Activated CD8-positive, alpha-beta T cell treated with anti-CD3 and anti-CD28 coated beads, Interleukin-2, amount 10 ng/mL, durations not matched to agents 7 days and 5 days (primary cell): ENCODE measurements at regions not wholly inside any gene's neighbourhood (a gene's known extent, or its start where the extent isn't known, plus 50 kb on each side); places are given as distances from the start of the nearest gene placed in this dataset.

ENCODE experiments used
- ATAC-seq: fragments of 150-1000 bp; cut with Tn5 transposase; one replicate; pipeline ENCODE4 v1.10.0; 2021; ENCODE audit warnings: moderate library complexity
- CTCF ChIA-PET: fragments of 350-600 bp; sonication (Branson Sonifier 250); formaldehyde crosslinking; loops from one replicate; lab custom pipeline; 2021; ENCODE audit warnings: antibody characterized with exemption; lab: Charles Lee
- POLR2A ChIA-PET: fragments of 350-600 bp; sonication (Branson Sonifier 250); formaldehyde crosslinking; loops from one replicate; lab custom pipeline; 2021; ENCODE audit warnings: antibody characterized with exemption; lab: Charles Lee
- DNase-seq: peaks from one replicate; pipeline ENCODE4 v3.0.0-alpha.2; 2020
- H3K27ac Mint-ChIP-seq: one replicate; pipeline ENCODE4 v1.8.0; 2021; ENCODE audit warnings: mild to moderate bottlenecking, mixed read lengths
- H3K27me3 Mint-ChIP-seq: one replicate; pipeline ENCODE4 v1.8.0; 2021; ENCODE audit warnings: low read depth, mixed read lengths
- H3K36me3 Mint-ChIP-seq: one replicate; pipeline ENCODE4 v1.8.0; 2021; ENCODE audit warnings: low read depth, mixed read lengths
- H3K4me1 Mint-ChIP-seq: one replicate; pipeline ENCODE4 v1.8.0; 2021; ENCODE audit warnings: low read depth, mixed read lengths
- H3K4me3 Mint-ChIP-seq: one replicate; pipeline ENCODE4 v1.8.0; 2021; ENCODE audit warnings: mild to moderate bottlenecking, mixed read lengths
- H3K9me3 Mint-ChIP-seq: one replicate; pipeline ENCODE4 v1.8.0; 2022; ENCODE audit warnings: mixed read lengths; ENCODE audit not compliant: insufficient read depth

GRCh38 chr1:81052162-81052561, 748.6 kb upstream of the ADGRL2 start:
- Mint-ChIP-seq H3K27ac (no peak overlapping the region), H3K4me1 (no peaks in the 10 kb centered on the region), H3K36me3 (no peaks in the 10 kb centered on the region), H3K27me3 (no peaks in the 10 kb centered on the region), H3K9me3 (peaks cover 6% of the 10 kb centered on the region), H3K4me3 (no peak overlapping the region)
- ChIA-PET CTCF (no interaction called here), POLR2A (no interaction called here)
- DNase-seq = no peak
- no peak for ATAC-seq

GRCh38 chr1:81050390-81050789, 750.3 kb upstream of the ADGRL2 start:
- no peaks in the 10 kb centered on the region for H3K36me3 Mint-ChIP-seq
- H3K4me1 Mint-ChIP-seq = no peaks in the 10 kb centered on the region
- CTCF ChIA-PET = no interaction called here
- no peak for DNase-seq
- no peak overlapping the region for H3K4me3 Mint-ChIP-seq
- no peak overlapping the region for H3K27ac Mint-ChIP-seq
- H3K9me3 Mint-ChIP-seq = peaks cover 6% of the 10 kb centered on the region
- no peak for ATAC-seq
- no peaks in the 10 kb centered on the region for H3K27me3 Mint-ChIP-seq
- POLR2A ChIA-PET = no interaction called here

DNA sequence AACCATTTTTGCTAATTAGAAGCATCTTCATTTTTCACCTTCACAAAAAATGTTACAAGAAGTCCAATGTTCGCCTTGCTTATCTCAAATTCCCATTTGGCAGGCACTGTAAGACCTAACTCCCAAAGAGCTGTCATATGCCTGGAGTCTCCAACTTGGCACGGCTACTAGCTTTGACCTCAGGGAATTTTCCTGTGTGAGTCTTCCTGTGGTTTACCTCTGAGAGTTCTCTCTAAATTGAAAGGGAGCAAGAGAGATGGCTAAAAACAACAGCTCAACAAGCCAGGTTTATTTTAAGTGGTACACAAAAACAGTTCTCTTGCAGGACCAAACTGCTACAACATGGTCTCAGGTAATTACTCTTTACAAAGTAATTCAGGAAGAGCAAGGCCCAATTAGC, 756.0 kb upstream of the ADGRL2 start:
- Mint-ChIP-seq H3K27ac (no peak overlapping the region), H3K4me3 (no peak overlapping the region), H3K9me3 (peaks cover 10% of the 10 kb centered on the region), H3K4me1 (no peaks in the 10 kb centered on the region), H3K36me3 (no peaks in the 10 kb centered on the region), H3K27me3 (no peaks in the 10 kb centered on the region)
- DNase-seq = no peak
- ATAC-seq = no peak
- CTCF ChIA-PET = no interaction called here
- POLR2A ChIA-PET = no interaction called here

GRCh38 chr1:81042225-81042624, 758.5 kb upstream of the ADGRL2 start:
- Mint-ChIP-seq H3K9me3 (peaks cover 4% of the 10 kb centered on the region), H3K27me3 (no peaks in the 10 kb centered on the region), H3K27ac (no peak overlapping the region), H3K36me3 (no peaks in the 10 kb centered on the region), H3K4me3 (no peak overlapping the region), H3K4me1 (no peaks in the 10 kb centered on the region)
- CTCF ChIA-PET = no interaction called here
- POLR2A ChIA-PET = no interaction called here
- no peak for ATAC-seq
- no peak for DNase-seq

- no peaks in the 10 kb centered on the region for H3K27me3 Mint-ChIP-seq
- H3K4me3 Mint-ChIP-seq = no peak overlapping the region
- ATAC-seq = no peak
- POLR2A ChIA-PET = no interaction called here
- no peaks in the 10 kb centered on the region for H3K36me3 Mint-ChIP-seq
- CTCF ChIA-PET = no interaction called here
- DNase-seq = no peak
- H3K4me1 Mint-ChIP-seq = no peaks in the 10 kb centered on the region
- peaks cover 3% of the 10 kb centered on the region for H3K9me3 Mint-ChIP-seq
- H3K27ac Mint-ChIP-seq = no peak overlapping the region
Measured at GRCh38 chr1:81034291-81034690, 766.4 kb upstream of the ADGRL2 start.

GRCh38 chr1:81032973-81033425, 767.7 kb upstream of the ADGRL2 start:
- Mint-ChIP-seq H3K27me3 (no peaks in the 10 kb centered on the region), H3K27ac (no peak overlapping the region), H3K9me3 (peaks cover 3% of the 10 kb centered on the region), H3K4me3 (no peak overlapping the region), H3K36me3 (no peaks in the 10 kb centered on the region), H3K4me1 (no peaks in the 10 kb centered on the region)
- no peak for DNase-seq
- ChIA-PET POLR2A (no interaction called here), CTCF (no interaction called here)
- no peak for ATAC-seq

- POLR2A ChIA-PET = no interaction called here
- peaks cover 3% of the 10 kb centered on the region for H3K9me3 Mint-ChIP-seq
- no peak overlapping the region for H3K27ac Mint-ChIP-seq
- H3K4me3 Mint-ChIP-seq = no peak overlapping the region
- no peaks in the 10 kb centered on the region for H3K27me3 Mint-ChIP-seq
- no peaks in the 10 kb centered on the region for H3K36me3 Mint-ChIP-seq
- CTCF ChIA-PET = no interaction called here
- DNase-seq = no peak
- ATAC-seq = no peak
- no peaks in the 10 kb centered on the region for H3K4me1 Mint-ChIP-seq
Measured at GRCh38 chr1:81032374-81032773, 768.4 kb upstream of the ADGRL2 start.

- H3K27ac Mint-ChIP-seq = no peak overlapping the region
- no peak for DNase-seq
- H3K9me3 Mint-ChIP-seq = peaks cover 9% of the 10 kb centered on the region
- no peaks in the 10 kb centered on the region for H3K4me1 Mint-ChIP-seq
- ATAC-seq = no peak
- CTCF ChIA-PET = no interaction called here
- POLR2A ChIA-PET = no interaction called here
- H3K4me3 Mint-ChIP-seq = no peak overlapping the region
- H3K36me3 Mint-ChIP-seq = no peaks in the 10 kb centered on the region
- no peaks in the 10 kb centered on the region for H3K27me3 Mint-ChIP-seq
Measured at GRCh38 chr1:81030441-81030840, 770.3 kb upstream of the ADGRL2 start.

DNA sequence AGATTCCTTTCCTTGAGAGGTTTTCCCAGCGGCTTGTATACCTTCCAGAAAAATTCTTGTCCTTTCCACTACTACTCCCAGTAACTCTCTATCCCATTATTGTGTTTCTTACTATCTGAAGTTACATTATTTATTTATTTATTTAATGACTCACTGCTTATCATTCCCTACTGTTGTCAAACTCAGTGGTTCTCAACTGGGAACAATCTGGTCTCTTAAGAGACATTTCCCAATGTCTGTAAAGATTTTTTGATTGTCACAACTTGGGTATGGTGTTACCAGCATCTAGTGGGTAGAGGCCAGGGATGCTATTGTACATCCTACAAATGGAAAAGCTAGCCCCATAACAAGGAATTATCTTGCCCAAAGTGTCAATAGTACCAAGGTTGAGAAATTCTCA, 771.5 kb upstream of the ADGRL2 start:
- Mint-ChIP-seq H3K27me3 (no peaks in the 10 kb centered on the region), H3K36me3 (no peaks in the 10 kb centered on the region), H3K4me1 (no peaks in the 10 kb centered on the region), H3K27ac (no peak overlapping the region), H3K9me3 (peaks cover 9% of the 10 kb centered on the region), H3K4me3 (no peak overlapping the region)
- ChIA-PET CTCF (no interaction called here), POLR2A (no interaction called here)
- DNase-seq = no peak
- ATAC-seq = no peak

DNA sequence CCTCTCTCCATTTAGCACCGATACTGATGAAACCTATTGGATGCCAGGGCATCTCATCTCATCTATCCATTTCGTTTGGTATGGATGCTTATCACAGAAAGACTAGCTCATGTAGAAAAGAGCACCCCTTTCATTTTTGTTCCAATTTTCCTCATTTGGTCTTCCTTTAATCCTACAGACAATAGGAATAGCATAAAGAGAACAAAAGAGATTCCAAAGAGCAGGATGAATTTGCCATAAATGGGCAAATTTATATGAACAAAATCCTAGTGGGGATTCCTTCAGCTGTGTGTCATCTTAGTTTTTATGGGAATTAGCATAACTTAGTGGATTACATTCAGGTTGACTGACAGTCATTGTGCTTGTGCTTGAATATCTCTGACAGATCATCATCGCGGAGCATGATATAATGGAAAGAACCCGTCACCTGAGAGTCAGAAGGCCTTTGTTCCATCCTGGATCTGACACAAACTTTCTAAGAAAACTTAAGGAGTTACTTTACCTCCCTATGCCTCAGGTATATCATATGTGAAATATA, 777.5 kb upstream of the ADGRL2 start:
- Mint-ChIP-seq H3K36me3 (no peaks in the 10 kb centered on the region), H3K27me3 (no peaks in the 10 kb centered on the region), H3K4me3 (no peak overlapping the region), H3K4me1 (no peaks in the 10 kb centered on the region), H3K27ac (no peak overlapping the region), H3K9me3 (peaks cover 14% of the 10 kb centered on the region)
- DNase-seq (no peak), ATAC-seq (no peak)
- CTCF ChIA-PET = no interaction called here
- POLR2A ChIA-PET = no interaction called here

- ChIA-PET CTCF (no interaction called here), POLR2A (no interaction called here)
- Mint-ChIP-seq H3K27me3 (no peaks in the 10 kb centered on the region), H3K36me3 (no peaks in the 10 kb centered on the region), H3K4me3 (no peak overlapping the region), H3K27ac (no peak overlapping the region), H3K9me3 (peaks cover 11% of the 10 kb centered on the region), H3K4me1 (no peaks in the 10 kb centered on the region)
- ATAC-seq = no peak
- no peak for DNase-seq
Measured at GRCh38 chr1:81021134-81021533, 779.6 kb upstream of the ADGRL2 start.

DNA sequence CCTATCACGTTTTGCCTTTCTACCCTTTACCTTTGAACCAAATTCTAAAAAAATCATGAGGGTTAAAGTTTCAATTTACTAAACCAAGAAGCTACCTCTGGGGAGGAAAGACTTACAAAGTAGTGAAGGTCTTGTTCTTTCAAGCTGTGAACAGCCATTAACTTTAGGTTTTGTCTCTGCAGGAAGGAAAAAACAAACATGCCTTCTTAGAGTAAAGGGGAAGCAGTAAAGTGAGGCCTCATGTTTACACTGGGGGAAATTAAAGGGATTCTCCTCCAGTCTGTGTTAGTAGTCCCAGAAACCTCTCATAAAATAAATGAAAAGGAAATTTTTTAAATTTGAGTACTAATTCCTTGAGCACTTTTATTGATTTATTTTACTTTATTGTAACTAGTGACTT, 780.2 kb upstream of the ADGRL2 start:
- peaks cover 11% of the 10 kb centered on the region for H3K9me3 Mint-ChIP-seq
- no peak overlapping the region for H3K4me3 Mint-ChIP-seq
- H3K4me1 Mint-ChIP-seq = no peaks in the 10 kb centered on the region
- H3K27me3 Mint-ChIP-seq = no peaks in the 10 kb centered on the region
- ChIA-PET CTCF (no interaction called here), POLR2A (no interaction called here)
- ATAC-seq (no peak), DNase-seq (no peak)
- no peak overlapping the region for H3K27ac Mint-ChIP-seq
- H3K36me3 Mint-ChIP-seq = no peaks in the 10 kb centered on the region

DNA sequence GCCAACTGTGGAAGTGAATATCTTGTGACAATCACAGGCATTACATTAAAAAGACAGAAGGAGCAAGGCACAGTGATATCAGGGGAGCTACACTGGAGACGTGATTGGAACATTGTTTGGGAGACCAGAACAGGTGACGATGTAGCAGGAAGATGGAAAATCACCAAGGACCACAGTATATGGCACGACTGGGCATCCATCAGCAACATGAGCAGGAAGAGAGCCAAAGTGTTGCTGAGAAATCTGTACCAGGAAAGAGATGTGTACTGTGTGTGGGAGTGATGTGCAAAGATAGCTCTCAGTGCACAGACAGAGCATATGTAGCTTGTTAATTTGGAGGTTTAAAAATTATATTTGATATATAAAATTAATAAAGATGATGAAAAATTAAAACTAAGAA, 790.6 kb upstream of the ADGRL2 start:
- ChIA-PET POLR2A (no interaction called here), CTCF (no interaction called here)
- H3K4me1 Mint-ChIP-seq = no peaks in the 10 kb centered on the region
- ATAC-seq (no peak), DNase-seq (no peak)
- H3K4me3 Mint-ChIP-seq = no peak overlapping the region
- no peak overlapping the region for H3K27ac Mint-ChIP-seq
- H3K36me3 Mint-ChIP-seq = no peaks in the 10 kb centered on the region
- no peaks in the 10 kb centered on the region for H3K9me3 Mint-ChIP-seq
- H3K27me3 Mint-ChIP-seq = no peaks in the 10 kb centered on the region
